ENCODE measurements at regions not wholly inside any gene's neighbourhood (a gene's known extent, or its start where the extent isn't known, plus 50 kb on each side); places are given as distances from the start of the nearest gene placed in this dataset.

GRCh38 chr4:157713342-157713741 lies 459.5 kb downstream of the GASK1B start:
- H3K9me3 ChIP-seq, result no peaks in the 10 kb centered on the region
- TF ChIP-seq POLR2AphosphoS5 (IDR thresholded peaks at IDR 0.05) (no peak), CTCF (IDR thresholded peaks at IDR 0.05) (no peak), POLR2A (IDR thresholded peaks at IDR 0.05) (no peak), EP300 (IDR thresholded peaks at IDR 0.05) (no peak)
- H3K27ac ChIP-seq, result no peak overlapping the region
- no peak overlapping the region for H3K4me3 ChIP-seq
- H3K4me1 ChIP-seq, result no peaks in the 10 kb centered on the region
- H3K27me3 ChIP-seq, result no peaks in the 10 kb centered on the region
- ATAC-seq (ENCODE audit: low FRiP score in 2 of 2), result no peak
- no peaks in the 10 kb centered on the region for H3K36me3 ChIP-seq
- WGBS, 2 donors, result 36 to 41% methylated on average over 4 of the region's 4 CpGs
- DNase-seq, result no peak

DNA sequence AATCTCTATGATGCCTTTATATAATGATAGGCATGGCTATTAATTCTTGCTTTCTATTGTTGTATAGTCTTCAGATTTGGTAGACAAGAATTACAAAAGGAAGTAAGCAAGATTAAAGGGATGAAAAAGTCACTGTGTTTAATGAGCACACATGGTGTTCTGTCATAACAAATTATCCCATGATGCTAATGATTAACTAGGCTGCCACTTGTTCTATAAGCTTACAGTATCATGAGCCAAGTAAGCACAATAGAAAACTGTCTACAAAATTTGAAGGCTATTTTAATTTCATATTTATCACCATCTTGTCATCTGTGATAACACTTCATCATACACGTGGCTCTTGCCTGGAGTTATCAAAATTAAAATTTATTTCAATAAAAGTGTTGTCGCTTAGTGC lies 466.7 kb downstream of the GASK1B start:
- no peak for TF ChIP-seq EP300 (IDR thresholded peaks at IDR 0.05)
- no peak for TF ChIP-seq POLR2A (IDR thresholded peaks at IDR 0.05)
- TF ChIP-seq POLR2AphosphoS5 (IDR thresholded peaks at IDR 0.05), result no peak
- TF ChIP-seq CTCF (IDR thresholded peaks at IDR 0.05), result no peak
- Histone ChIP-seq H3K9me3 (no peaks in the 10 kb centered on the region), H3K27me3 (no peaks in the 10 kb centered on the region), H3K36me3 (no peaks in the 10 kb centered on the region), H3K4me3 (no peak overlapping the region), H3K4me1 (no peaks in the 10 kb centered on the region), H3K27ac (no peak overlapping the region)
- ATAC-seq (ENCODE audit: low FRiP score in 2 of 2) (no peak), DNase-seq (no peak)
- 54 to 64% methylated on average over 2 of the region's 2 CpGs for WGBS, 2 donors

GRCh38 chr4:157702831-157703230 lies 470.0 kb downstream of the GASK1B start:
- no peak overlapping the region for H3K27ac ChIP-seq

DNA sequence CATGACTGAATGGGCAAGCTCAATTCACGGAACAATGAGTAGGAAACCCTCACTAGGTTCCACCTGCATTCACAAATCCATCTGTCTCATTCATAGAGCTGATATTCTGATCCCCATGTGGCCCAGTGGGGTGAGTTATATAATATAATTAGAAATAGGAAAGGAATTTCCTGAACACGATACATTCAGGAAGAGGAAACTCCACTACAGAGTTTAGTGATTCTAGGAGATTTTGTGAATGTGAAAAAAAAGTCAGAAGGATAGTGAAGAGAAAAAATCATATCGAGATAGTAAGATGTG lies 471.2 kb downstream of the GASK1B start:
- ATAC-seq (ENCODE audit: low FRiP score in 2 of 2) (no peak), DNase-seq (no peak)
- no peak overlapping the region for H3K27ac ChIP-seq
- H3K36me3 ChIP-seq, result no peaks in the 10 kb centered on the region
- 27 to 52% methylated on average over 3 of the region's 3 CpGs for WGBS, 2 donors
- no peak overlapping the region for H3K4me3 ChIP-seq
- H3K4me1 ChIP-seq, result no peaks in the 10 kb centered on the region
- H3K27me3 ChIP-seq, result no peaks in the 10 kb centered on the region
- no peaks in the 10 kb centered on the region for H3K9me3 ChIP-seq
- TF ChIP-seq POLR2A (IDR thresholded peaks at IDR 0.05) (no peak), POLR2AphosphoS5 (IDR thresholded peaks at IDR 0.05) (no peak), CTCF (IDR thresholded peaks at IDR 0.05) (no peak), EP300 (IDR thresholded peaks at IDR 0.05) (no peak)

More at GRCh38 chr4:157702831-157703230, 470.0 kb downstream of the GASK1B start:
- Histone ChIP-seq H3K27me3 (no peaks in the 10 kb centered on the region), H3K9me3 (no peaks in the 10 kb centered on the region), H3K4me1 (no peaks in the 10 kb centered on the region), H3K36me3 (no peaks in the 10 kb centered on the region), H3K4me3 (no peak overlapping the region)
- DNase-seq, result no peak
- no peak for ATAC-seq (ENCODE audit: low FRiP score in 2 of 2)
- WGBS, 2 donors, result 76 to 90% methylated on average over 3 of the region's 3 CpGs
- TF ChIP-seq CTCF (IDR thresholded peaks at IDR 0.05) (no peak), POLR2A (IDR thresholded peaks at IDR 0.05) (no peak), POLR2AphosphoS5 (IDR thresholded peaks at IDR 0.05) (no peak), EP300 (IDR thresholded peaks at IDR 0.05) (no peak)

- Histone ChIP-seq H3K27me3 (no peaks in the 10 kb centered on the region), H3K36me3 (no peaks in the 10 kb centered on the region), H3K4me3 (no peak overlapping the region), H3K4me1 (no peaks in the 10 kb centered on the region), H3K27ac (no peak overlapping the region), H3K9me3 (no peaks in the 10 kb centered on the region)
- ATAC-seq (ENCODE audit: low FRiP score in 2 of 2) (no peak), DNase-seq (no peak)
- 43 to 57% methylated on average over 3 of the region's 3 CpGs for WGBS, 2 donors
- no peak for TF ChIP-seq CTCF (IDR thresholded peaks at IDR 0.05)
- TF ChIP-seq POLR2AphosphoS5 (IDR thresholded peaks at IDR 0.05), result no peak
- no peak for TF ChIP-seq EP300 (IDR thresholded peaks at IDR 0.05)
- no peak for TF ChIP-seq POLR2A (IDR thresholded peaks at IDR 0.05)
These were observed 471.7 kb downstream of the GASK1B start for GRCh38 chr4:157700898-157701694.

All from upper lobe of left lung (tissue), 6 donors.